Peyer's patch (tissue), 4 donors: ENCODE measurements at regions not wholly inside any gene's neighbourhood (a gene's known extent, or its start where the extent isn't known, plus 50 kb on each side); places are given as distances from the start of the nearest gene placed in this dataset.

Source experiments
- POLR2A ChIP-seq, 2 donors: fragments of 450-650 bp; IDR thresholded peaks; one replicate each; pipeline ENCODE4 v1.5.1; 2017; ENCODE audit warnings: antibody characterized with exemption in 2 of 2, mild to moderate bottlenecking in 2 of 2, moderate library complexity in 2 of 2
- TF ChIP-seq, protein P1 (sequence below), 6 experiments: fragments of 450-650 bp in 4 of 6; fragments of 200-600 bp in 2 of 6; sonication (generic) in 1 of 6; IDR thresholded peaks; one replicate each; pipeline ENCODE4 v1.5.1; 2017 to 2019; ENCODE audit warnings: antibody characterized with exemption in 6 of 6, mild to moderate bottlenecking in 3 of 6, moderate library complexity in 1 of 6

DNA sequence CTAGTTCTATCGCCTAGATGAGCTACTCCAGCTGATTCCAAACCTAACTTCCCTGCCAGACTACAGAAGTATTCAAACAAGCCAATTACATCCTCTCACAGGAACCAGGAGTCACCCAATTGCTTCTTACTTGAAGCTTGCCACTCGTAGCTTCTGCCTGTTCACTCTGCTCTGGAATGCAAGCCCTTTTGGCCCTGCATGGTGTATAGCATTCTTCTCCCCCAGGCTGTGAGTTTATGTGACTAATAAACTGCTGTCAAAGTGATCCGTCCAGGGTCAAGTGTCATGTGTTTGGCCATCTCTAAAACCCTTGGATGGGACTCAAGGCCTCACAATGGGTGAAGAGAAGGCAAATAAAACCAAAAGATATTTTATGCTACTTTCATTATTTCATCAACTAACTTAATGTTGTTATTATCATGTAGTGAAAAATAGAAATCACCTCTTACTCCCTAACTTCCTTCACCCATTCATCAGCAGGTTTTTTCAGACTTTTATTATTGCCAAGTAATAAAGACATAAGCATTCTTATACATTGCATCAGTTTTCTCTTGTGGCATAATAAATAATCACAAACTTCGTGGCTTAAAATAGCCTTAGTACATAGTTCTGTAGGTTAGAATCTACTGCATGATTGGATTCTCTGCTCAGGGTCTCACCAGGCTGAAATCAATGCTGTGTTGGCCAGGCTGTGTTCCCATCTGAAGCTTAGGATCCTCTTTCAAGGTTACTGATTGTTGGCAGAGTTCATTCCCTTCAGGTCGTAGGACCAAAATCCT lies 1981.7 kb upstream of the FLRT2 start:
- TF ChIP-seq, protein P1, sequence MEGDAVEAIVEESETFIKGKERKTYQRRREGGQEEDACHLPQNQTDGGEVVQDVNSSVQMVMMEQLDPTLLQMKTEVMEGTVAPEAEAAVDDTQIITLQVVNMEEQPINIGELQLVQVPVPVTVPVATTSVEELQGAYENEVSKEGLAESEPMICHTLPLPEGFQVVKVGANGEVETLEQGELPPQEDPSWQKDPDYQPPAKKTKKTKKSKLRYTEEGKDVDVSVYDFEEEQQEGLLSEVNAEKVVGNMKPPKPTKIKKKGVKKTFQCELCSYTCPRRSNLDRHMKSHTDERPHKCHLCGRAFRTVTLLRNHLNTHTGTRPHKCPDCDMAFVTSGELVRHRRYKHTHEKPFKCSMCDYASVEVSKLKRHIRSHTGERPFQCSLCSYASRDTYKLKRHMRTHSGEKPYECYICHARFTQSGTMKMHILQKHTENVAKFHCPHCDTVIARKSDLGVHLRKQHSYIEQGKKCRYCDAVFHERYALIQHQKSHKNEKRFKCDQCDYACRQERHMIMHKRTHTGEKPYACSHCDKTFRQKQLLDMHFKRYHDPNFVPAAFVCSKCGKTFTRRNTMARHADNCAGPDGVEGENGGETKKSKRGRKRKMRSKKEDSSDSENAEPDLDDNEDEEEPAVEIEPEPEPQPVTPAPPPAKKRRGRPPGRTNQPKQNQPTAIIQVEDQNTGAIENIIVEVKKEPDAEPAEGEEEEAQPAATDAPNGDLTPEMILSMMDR (IDR thresholded peaks at IDR 0.05), result no peak
- no peak for TF ChIP-seq POLR2A (IDR thresholded peaks at IDR 0.05)
